ENCODE measurements at regions not wholly inside any gene's neighbourhood (a gene's known extent, or its start where the extent isn't known, plus 50 kb on each side); places are given as distances from the start of the nearest gene placed in this dataset.
"Not testable (repeated sequence)": the region's sequence is repeated elsewhere in the genome, so short reads cannot be mapped to it uniquely, and the experiment has no call there.

DNA sequence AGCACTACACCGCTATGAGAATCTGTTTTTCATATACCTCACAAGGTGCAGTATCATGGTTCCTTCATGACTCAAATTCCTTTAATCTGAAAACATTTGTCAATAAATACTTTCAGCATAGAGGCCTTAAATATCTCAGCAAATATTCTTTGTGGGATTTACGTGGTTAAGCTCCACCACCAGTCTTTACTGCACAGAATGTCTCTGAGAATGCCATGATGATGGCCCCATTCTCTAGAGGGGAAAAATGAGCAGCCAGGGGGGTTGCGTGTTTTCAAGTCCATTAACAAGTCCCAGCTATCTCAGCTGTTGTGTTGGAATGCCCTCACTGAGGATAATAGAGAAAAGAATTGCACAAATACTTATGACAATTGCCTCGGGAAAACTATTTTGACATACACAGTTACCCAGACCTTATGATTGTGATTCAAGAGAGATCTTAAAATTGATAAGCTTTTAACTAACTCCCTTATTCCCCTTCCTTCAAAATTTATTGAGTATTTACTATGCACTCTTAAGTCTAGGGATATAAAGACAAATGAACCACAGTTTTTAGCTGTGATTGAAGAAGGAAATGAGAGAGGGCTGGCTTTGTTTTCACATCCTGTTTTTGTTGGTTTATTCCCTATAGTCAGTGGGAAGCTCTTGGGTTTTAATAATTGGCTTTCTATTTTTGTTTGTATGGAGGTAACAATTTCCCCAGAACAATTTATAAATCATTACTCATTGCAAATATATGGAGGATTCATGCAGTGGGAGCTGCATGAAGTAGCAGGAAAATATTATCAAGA is 176.5 kb upstream of the VWC2 start:
- DNase-seq (ENCODE audit: low read depth, low spot score), result no peak

DNA sequence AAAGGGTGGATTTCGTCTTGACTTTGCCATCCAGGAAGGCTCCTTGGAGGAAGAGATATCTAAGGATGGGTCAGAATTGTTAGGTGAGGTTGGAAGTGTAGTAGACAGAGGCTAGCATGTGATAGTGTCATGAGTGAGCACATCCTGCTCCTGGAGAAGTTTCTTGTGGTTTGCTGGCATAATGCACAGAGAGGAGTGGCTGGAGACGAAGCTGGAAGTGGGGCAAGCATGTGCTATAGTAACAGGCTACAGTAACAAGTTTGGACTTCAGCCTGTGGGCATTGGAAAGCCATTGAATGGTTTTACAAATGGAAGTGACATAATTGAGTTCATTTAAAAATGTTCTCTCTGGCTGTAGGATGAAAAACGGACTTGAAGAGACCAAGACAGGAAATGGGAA is 175.6 kb upstream of the VWC2 start:
- no peak for DNase-seq (ENCODE audit: low read depth, low spot score)

DNA sequence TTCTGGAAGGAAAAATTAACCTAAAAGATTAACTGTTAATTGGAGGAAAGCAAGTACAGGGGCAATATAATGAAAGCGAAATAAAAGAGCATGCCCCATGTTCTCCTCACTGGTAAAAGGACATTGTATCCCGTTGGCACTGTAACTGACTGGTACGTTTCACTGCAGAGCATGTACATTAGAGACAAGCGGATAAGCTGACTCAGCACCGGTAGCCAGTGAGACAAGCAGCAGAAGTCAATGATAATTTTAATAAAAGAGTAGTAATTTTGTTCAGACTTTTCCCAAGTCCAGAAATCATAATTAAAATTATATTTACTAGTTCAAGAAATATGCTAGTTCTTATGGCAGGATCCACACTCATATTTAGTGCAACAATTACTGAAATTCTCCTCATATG is 161.5 kb upstream of the VWC2 start:
- no peak for DNase-seq (ENCODE audit: low read depth, low spot score)

DNA sequence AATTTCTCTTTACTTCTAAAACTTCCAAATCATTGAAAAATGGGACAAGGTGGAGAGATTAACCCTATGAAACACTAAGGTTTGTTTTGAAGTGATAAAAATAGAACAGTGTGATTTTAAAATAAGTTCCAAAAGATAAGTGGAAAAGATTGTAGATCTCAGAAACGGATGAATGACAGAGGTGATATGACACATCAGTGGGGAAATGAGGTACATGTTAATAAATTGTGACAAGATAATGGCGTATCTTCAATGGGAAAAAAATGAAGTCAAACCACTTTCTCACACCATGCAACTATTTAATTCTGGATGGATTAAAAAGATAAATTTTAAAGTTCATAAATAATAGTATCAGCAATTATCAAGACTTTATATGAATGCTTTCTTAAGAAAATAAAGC is 159.7 kb upstream of the VWC2 start:
- DNase-seq (ENCODE audit: low read depth, low spot score), result no peak

DNA sequence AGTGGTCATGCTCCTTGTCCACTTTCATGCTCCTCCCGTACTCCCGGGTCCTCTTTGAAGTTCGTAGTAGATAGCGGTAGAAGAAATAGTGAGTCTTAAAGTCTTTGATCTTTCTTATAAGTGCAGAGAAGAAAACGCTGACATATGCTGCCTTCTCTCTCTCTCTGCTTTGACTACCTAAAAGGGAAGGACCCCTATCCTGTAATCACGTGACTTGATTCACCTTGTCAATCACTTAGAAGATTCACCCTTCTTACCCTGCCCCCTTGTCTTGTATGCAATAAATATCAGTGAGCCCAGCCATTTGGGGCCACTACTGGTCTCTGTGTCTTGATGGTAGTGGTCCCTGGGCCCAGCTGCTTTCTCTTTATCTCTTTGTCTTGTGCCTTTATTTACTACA is 158.5 kb upstream of the VWC2 start:
- not testable (repeated sequence) for DNase-seq (ENCODE audit: low read depth, low spot score)

DNA sequence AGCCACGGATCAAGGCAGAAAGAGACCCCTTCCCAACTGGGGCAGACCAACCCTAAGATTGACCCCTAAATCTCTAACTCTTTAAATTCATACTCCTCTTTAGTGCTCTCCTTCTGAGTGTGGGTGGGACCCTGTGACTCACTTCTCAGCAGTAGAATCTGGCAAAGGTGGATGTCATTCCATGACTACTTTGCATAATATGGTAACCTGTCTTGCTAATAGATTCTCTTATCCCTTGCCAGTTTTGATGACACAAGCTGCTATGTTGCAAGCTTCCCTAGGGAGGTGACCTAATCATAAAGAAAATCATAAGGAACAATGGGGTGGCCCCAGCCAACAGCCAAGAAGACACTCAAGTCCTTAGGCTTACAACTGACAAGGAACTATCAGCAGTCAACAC is 155.4 kb upstream of the VWC2 start:
- no peak for DNase-seq (ENCODE audit: low read depth, low spot score)

DNA sequence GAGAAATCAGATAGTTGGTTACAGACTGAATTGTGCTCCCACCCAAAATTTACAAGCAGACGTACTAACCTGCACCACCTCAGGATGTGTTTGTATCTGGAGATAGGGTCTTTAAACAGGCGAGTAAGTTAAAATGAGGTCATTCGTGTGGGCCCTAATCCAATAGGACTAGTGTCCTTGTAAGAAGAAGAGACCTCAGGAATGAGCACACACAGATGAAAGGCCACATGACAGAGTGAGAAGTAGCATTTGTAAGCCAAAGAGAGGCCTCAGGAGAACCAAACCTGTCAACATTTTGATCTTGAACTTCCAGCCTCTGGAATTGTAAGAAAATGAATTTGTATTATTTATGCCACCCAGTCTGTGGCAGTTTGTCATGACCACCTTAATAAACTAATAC is 149.5 kb upstream of the VWC2 start:
- DNase-seq (ENCODE audit: low read depth, low spot score), result no peak

DNA sequence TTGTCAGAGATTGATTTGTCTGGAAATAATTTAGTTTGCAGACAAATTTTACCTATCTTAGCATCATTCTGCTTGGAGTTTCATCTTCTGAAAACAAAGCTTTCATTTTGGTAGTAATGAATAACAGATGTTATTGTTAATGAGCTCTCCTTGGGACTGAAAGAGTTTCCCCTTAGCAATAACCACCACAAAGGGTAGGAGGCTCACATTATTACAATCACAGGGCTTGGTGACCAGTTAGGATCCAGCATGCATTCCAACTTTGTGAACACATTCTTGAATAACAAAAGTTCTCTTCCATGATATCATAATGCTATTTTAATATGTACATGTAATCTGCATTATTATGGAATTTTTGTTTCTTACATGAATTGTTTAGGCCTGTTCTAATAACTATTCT is 148.8 kb upstream of the VWC2 start:
- no peak for DNase-seq (ENCODE audit: low read depth, low spot score)

DNA sequence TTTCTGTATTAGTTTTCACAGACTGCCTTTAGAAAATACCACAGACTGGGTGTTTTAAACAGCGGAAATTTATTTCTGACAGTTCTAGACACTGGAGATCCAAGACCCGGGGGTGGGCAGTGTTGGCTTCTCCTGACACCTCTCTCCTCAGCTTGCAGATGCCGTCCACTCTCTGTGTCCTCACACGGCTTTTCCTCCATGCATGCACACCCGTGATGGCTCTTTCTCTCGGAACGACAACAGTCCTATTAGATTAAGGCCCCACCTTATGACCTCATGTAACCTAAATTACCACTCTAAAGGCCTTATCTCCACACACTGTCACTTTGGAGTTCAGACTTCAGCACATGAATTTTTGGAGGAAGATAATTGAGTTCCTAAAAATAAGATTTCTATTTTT is 142.9 kb upstream of the VWC2 start:
- DNase-seq (ENCODE audit: low read depth, low spot score), result no peak

DNA sequence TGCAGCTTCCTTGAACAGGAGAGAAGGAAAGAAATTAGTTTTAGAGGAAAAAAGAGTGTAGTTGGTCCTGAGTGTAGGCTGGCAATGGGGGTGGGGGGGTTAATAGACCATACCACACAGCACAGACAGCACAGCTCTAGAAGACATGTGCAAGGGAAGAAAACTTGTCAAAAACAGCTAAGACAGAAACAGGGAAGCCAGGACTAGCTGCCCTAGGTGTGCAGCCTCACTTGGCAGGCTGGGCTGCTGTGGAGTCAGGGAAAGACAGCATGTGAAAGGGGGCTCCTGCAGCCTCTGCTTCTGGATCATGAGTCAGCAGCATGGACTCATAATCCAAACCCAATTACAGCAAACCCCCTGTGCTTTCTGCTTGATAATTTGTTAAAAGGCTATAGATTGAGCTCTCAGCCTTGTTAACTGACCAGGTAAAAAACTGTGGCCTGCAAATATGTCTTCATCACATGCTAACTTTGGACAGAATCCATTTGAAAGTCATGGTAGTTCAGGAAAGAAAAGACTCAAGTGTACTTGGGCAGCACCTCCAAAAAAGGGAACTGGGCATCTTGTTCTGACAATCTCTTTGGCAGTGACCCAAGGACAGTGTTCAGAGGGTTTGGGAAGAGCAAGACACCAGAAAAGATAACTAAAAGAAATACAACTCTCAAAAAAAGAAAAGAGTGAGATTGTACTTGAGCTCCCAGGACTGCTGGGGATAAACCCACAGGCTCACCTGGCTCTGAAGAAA is 142.2 kb upstream of the VWC2 start:
- DNase-seq (ENCODE audit: low read depth, low spot score), result no peak

DNA sequence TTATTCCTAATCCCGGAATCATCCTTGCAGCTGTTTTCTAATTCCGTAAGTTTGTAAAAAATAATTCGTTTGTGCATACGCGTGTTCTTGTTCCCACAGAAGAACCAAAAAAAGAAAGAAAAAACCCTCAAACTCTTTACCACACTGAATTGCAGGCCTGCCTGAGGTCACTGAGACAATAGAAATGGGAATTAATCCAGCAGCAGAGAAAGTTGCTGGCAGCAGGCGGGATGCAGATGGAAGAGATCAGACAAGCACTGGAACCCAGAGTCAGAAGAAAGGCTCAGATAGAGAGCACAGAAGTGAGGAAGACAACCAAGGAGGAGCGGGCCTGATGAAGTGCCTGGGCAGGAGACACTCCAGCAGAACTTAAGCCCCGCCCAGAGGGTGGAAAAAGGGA is 141.5 kb upstream of the VWC2 start:
- no peak for DNase-seq (ENCODE audit: low read depth, low spot score)

DNA sequence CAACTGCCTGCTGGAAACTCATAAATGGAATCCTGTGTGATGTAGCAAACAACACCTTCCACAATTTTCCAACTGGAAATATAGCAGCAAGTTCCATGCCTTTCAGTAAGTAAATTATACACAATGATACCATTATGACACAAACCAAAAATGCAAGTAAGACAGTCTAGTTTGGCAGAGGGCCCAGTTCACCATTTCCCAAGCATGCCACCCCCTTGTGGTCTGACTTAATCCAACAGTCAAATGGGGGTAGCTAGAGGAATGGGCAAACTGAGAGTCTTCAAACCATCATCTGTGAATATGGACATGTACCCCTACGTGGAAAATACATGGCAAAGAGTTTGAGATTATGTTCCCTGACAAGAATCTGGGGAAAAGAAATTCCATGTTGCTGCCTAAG is 137.6 kb upstream of the VWC2 start:
- no peak for DNase-seq (ENCODE audit: low read depth, low spot score)

DNA sequence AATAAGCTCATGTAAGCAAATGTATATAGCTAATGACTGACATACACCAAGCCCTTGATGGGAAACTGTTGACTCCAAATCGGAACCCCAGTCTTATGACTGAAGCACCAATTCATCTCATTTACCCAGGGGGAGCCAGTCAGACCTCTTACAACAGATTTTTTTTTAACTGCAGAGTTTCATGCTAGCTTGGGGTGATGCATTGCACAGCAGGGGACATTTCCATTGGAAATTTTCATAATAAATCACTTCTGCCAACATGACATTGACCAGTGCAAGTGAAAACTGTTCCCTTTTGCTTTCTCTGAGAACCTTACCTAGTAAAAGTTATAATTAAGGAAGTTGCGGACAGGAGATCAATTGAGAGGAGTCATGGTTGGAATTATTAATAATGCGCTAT is 137.0 kb upstream of the VWC2 start:
- DNase-seq (ENCODE audit: low read depth, low spot score), result no peak

DNA sequence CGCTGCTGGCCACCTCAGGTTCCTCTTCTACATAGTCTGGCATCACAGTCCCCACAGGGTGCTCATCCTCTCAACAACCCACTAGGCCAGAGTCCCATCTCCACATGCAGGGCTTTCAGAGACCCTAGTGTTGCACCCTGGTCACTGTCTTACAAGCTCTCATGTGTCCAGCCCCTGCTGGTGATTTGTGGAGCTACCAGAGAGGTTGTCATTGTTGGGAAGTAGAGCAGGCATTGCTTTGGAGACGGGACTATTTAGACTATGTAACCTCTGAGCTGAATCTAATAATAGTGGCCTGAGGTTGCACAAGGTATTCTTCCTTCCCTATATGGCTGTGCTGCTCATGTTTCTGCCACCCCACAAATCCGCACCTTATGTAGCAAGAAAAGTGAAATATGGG is 135.3 kb upstream of the VWC2 start:
- no peak for DNase-seq (ENCODE audit: low read depth, low spot score)

DNA sequence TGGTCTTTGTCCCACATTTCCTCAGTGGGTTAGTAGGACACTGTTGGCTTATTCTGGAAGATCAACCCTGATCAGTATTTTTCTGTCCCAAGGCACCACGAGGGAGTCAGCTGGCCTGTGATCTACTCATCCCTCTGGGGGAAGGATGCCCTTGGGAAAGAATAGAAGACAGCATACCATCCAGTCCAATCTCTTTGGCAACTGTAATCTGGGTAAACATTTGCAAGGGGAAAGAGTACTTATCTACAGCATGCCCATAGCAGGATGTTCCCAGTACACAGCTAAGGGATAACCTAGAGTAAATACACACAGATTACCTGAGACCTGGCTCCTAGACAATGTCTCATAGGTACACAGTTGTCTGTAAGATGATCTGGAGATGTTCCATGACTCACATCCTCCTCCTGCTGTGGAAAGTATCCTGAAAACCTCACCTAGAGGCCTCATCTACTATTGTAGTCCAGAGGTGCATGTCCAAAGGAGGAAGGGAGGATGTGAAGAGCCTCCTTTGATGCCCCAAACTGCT is 134.3 kb upstream of the VWC2 start:
- DNase-seq (ENCODE audit: low read depth, low spot score), result no peak

DNA sequence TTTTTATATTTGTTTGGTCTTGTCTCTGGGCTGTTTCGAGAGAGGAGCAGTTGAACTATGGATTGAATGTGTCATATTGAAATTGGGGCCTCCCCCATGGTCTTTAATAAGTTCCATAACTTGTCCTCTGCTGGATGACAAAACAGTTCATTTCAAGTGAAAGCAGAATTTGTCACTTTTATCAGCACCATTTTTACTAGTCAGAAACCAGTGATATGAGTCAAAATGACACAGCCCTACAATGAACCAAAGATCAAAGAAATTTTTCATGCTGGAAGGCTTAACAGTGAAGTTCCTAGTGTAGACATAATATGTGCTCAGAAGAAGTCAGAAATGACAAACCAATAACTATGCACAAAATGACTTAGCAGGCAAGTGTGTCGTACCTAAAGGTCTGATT is 133.6 kb upstream of the VWC2 start:
- no peak for DNase-seq (ENCODE audit: low read depth, low spot score)

DNA sequence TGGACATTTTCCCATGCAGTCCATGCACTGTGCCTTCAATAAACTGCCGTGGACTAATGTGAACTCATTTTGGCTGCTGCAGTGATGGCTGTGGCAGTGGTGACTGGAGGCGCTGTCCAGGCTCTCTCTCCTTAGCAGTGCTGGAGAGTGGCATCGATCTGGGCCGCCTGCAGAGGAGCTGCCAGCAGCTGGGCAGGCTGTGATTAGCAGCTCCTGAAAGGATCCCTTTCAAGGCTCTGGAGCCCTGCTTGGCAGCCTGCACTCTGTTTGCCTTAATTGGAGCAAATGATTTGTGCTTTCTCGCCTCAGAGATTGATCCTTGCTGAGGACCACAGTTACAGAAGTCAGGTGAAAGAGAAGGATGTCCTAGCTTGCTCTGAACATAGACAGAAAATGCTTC is 130.1 kb upstream of the VWC2 start:
- DNase-seq (ENCODE audit: low read depth, low spot score), result no peak

DNA sequence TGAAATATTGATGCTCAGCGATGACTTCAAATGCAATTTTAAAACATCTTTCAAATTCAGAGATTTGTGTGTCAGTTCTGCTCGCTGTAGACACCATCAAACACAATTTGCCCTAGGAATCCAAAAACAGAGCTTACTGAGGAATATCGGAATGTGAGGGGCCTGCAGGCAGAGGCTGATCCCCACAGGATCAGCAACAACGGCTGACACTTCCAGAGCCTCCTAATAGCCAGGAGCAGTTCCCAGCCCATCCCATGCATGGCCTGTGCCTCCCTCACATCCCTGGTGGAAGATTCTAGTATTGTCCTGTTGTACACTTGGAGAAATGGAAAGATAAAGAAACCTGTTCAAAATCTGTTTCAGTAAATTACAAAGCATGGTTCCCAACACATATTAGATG is 129.7 kb upstream of the VWC2 start:
- DNase-seq (ENCODE audit: low read depth, low spot score), result no peak

DNA sequence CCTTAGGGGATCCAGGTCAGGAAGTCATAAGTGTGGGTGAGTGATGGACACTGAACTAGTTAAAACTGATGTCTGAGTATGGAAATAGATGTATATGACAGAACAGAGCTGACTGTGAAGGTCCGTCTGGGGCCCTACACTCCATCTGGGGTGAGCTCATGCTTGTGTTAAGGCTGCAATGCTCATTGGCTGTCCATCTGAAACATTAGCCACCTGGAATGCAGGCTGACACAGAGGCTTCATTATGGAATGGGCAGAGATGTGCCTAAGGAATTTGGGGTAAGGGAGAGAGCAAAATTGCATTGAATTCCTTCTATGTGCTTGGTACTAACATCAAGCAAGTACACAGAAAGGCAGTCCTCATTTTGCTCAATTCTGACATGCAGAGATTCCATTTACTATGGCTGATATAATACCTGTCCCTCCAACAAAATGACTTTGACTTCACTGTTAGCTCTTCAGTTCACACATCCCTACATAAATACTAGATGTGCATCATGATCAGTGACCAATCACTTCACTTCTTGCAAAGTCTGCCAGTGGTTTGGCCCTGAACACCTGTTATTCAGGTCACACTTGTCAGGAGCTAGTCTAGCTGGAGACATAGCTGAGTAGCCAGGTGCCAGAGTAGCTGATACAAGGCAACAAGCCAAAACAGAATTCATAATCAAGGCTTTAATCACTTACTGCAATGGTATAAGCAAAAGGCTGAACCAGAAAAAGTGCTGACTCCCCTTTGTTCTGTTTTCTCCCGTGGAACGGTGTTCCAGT is 128.9 kb upstream of the VWC2 start:
- DNase-seq (ENCODE audit: low read depth, low spot score), result no peak

DNA sequence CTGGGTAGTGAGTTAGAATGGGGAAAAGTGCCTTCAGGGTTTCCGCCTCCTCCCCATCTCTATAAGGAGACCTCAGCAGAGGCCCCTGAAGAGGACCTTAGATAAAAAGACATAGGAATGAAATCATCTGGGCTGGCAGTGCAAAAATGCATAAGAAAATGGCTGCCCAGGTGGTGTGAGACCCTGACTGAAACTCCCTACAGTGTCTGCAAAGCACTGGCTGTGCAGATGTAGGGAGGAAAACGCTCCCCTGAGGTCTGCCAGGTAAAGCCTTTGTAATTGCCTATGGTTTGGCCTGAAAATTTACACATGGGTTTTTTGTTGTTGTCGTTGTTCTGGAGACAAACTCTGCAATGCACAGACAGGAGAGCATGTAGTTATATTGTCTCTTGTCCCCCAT is 128.1 kb upstream of the VWC2 start:
- DNase-seq (ENCODE audit: low read depth, low spot score), result no peak

DNA sequence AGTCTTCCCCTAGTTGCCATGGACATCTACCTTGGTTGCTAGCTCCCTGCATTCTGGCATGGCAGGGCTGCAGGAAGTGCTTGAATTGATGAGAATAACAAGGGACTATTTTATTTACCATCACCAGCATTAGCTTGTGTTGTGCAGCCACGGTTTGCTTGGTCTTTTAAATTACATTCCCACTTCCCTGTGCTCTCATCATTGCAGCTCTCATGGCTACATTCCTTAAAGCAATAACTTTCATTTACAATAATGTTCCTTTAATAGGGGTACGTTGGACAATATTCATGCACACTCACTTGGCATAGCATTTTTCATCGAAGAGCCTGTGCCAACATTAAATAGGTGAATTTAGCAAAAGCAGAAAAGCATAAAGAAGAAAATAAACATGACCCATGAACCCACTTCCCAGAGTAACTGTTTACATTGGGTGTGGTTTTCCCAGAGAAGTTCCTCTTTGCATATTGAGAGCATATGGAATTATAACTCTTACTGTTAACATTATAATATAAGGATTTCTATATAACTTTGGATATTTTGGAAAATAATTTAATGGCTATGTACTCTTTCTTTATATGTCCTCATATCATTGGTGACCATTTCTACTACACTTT is 113.2 kb upstream of the VWC2 start:
- DNase-seq (ENCODE audit: low read depth, low spot score), result no peak

DNA sequence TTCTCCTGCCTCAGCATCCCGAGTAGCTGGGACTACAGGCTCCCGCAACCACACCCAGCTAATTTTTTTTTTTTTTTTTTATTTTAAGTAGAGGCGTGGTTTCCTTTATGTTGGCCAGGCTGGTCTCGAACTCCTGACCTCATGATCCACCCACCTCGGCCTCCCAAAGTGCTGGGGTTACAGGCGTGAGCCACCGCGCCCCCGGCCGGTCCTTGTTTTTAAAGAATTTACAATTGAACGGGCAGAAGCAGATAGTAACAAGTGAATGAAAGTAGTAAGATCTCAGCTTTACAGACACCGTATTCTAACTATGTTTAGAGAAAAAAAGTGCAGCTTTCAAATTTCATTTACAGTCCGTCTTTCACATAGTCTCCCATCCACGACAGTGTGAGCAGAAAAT is 112.5 kb upstream of the VWC2 start:
- no peak for DNase-seq (ENCODE audit: low read depth, low spot score)
